Colonic mucosa (tissue), 4 donors: ENCODE measurements at regions not wholly inside any gene's neighbourhood (a gene's known extent, or its start where the extent isn't known, plus 50 kb on each side); places are given as distances from the start of the nearest gene placed in this dataset.

Source experiments
- DNase-seq: peaks from one replicate; pipeline ENCODE4 v3.0.0-alpha.2; 2020
- H3K27ac ChIP-seq: fragments of 200-600 bp; one replicate; pipeline ENCODE4 v1.8.0; 2021
- H3K27me3 ChIP-seq: fragments of 200-600 bp; one replicate; pipeline ENCODE4 v1.8.0; 2021
- H3K36me3 ChIP-seq: fragments of 200-600 bp; one replicate; pipeline ENCODE4 v1.8.0; 2021
- H3K4me1 ChIP-seq: fragments of 200-600 bp; one replicate; pipeline ENCODE4 v1.8.0; 2021; ENCODE audit warnings: mild to moderate bottlenecking
- H3K4me3 ChIP-seq: fragments of 200-600 bp; one replicate; pipeline ENCODE4 v1.8.0; 2021
- H3K9ac ChIP-seq, 2 donors: one replicate each; pipeline ENCODE4 v1.7.0; 2013; ENCODE audit warnings: control low read depth in 2 of 2, low read depth in 2 of 2, low read length in 2 of 2
- H3K9me3 ChIP-seq: fragments of 200-600 bp; one replicate; pipeline ENCODE4 v1.8.0; 2021
- intact Hi-C: fragments of 100-400 bp; cut with DNase I; formaldehyde crosslinking; loops from one replicate; pipeline ENCODE4 v1.14.1; 2022
- TF ChIP-seq, protein P1 (sequence below): fragments of 200-600 bp; IDR thresholded peaks from one replicate; pipeline ENCODE4 v1.8.0; 2022; ENCODE audit warnings: antibody characterized with exemption, mild to moderate bottlenecking
- donor health status: healthy.
- donor health status: DM: no; HTN: no; CAD: no.
- donor health status: DM: no; HTN: no; CAD: no.

DNA sequence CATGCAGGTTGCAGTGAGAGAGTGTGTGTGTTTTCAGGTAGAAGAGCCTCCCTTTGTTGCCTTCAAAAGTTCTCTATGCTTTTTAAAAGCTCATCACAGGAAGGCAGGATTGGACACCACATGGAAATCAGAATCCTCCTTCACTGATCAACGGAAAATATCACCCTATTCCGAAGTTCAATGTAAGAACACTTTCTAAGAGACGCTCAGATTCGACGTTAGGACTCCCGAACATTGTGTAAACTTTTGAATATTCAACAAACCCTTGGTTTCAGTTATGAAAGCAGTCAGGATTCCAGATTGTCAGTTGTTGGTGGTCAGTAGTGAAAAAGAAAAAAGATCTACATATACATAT, 561.4 kb upstream of the ID2 start:
- H3K36me3 ChIP-seq: no peaks in the 10 kb centered on the region
- H3K27me3 ChIP-seq: no peaks in the 10 kb centered on the region
- H3K9ac ChIP-seq: peak overlapping the region in 1 of 2 donors; percentile 78
- TF ChIP-seq, protein P1, sequence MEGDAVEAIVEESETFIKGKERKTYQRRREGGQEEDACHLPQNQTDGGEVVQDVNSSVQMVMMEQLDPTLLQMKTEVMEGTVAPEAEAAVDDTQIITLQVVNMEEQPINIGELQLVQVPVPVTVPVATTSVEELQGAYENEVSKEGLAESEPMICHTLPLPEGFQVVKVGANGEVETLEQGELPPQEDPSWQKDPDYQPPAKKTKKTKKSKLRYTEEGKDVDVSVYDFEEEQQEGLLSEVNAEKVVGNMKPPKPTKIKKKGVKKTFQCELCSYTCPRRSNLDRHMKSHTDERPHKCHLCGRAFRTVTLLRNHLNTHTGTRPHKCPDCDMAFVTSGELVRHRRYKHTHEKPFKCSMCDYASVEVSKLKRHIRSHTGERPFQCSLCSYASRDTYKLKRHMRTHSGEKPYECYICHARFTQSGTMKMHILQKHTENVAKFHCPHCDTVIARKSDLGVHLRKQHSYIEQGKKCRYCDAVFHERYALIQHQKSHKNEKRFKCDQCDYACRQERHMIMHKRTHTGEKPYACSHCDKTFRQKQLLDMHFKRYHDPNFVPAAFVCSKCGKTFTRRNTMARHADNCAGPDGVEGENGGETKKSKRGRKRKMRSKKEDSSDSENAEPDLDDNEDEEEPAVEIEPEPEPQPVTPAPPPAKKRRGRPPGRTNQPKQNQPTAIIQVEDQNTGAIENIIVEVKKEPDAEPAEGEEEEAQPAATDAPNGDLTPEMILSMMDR: no peak
- H3K4me3 ChIP-seq: no peak overlapping the region
- no peaks in the 10 kb centered on the region for H3K9me3 ChIP-seq
- intact Hi-C loops: no loop called here
- H3K27ac ChIP-seq: peak overlapping the region; percentile 84
- H3K4me1 ChIP-seq: no peaks in the 10 kb centered on the region
- no peak for DNase-seq

DNA sequence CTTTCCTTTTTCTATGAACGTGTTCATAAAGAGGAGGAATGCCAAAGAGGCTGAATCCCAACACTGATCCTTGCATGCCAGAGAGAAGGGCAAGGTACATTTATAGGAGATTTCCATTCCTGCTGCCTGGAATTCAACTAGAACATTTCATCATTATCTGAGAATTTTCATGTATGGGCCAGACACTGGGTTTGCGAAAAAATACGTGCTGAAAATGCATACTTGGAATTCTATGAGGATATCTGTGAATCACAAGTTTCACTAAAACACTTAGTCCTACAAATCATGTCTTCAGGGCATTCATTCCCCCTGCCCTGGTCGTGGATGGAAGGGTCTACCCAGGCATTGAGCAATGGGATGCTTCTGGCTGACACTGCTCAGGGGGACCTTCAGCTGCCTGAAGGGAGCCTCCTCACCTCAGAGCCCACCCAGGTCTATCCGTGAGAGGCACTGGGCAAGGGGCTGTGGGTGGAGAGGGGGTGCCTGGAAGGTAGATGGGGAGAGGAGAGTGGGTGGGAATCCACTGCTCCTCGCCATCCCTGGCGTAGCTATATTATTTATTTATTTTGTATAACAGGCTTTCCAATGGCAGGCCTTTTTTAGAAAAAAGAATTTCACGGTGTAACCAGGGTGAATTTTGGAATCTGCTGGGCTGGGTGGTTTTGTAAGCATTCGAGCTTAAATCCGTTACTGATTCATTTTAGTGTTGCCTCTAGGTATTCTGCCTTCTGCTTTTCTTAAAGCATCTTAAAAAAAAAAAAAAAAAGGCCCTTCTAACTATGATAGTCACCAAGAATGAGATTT, 560.6 kb upstream of the ID2 start:
- Histone ChIP-seq H3K4me3 (no peak overlapping the region), H3K9me3 (no peaks in the 10 kb centered on the region), H3K27ac (peak overlapping the region; percentile 84), H3K9ac (peak overlapping the region in 1 of 2 donors; percentile 30), H3K27me3 (no peaks in the 10 kb centered on the region), H3K36me3 (no peaks in the 10 kb centered on the region), H3K4me1 (no peaks in the 10 kb centered on the region)
- no peak for DNase-seq
- TF ChIP-seq, protein P1: no peak
- intact Hi-C loops: no loop called here

DNA sequence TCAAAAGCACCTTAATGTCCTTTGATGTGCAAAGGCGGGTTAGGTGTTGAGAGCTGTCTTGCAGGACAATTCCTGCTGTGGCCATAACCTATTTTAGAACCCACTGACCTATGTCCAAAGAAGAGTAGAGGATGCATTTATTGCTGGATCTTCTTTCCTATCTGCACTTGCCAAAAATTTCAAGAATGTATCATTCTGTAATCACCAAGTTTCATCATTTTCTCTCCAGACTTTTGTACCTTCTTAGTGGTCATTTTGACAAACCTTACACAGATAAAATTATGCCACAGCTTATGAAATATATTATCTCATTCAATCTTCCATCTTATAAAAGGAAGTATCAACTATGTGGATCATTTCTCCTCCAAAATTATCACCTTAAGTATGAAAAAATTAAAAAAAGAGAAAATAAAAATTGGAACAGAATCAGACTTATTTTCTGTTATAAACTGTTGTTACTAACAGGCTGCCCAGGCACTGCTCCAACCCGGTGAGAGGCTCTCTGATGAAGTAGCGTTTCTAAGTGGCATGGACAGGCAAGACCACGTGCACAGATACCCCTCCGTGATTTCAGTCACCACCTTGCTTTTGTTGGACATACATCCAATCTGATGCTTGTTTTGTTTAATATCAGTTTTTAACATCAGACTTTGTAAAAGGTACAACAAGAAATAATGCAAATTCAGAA, 559.9 kb upstream of the ID2 start:
- intact Hi-C loops: no loop called here
- Histone ChIP-seq H3K9me3 (no peaks in the 10 kb centered on the region), H3K4me1 (no peaks in the 10 kb centered on the region), H3K27ac (no peak overlapping the region), H3K9ac (no peak overlapping the region), H3K27me3 (no peaks in the 10 kb centered on the region), H3K4me3 (no peak overlapping the region), H3K36me3 (no peaks in the 10 kb centered on the region)
- DNase-seq: no peak
- TF ChIP-seq, protein P1: no peak

DNA sequence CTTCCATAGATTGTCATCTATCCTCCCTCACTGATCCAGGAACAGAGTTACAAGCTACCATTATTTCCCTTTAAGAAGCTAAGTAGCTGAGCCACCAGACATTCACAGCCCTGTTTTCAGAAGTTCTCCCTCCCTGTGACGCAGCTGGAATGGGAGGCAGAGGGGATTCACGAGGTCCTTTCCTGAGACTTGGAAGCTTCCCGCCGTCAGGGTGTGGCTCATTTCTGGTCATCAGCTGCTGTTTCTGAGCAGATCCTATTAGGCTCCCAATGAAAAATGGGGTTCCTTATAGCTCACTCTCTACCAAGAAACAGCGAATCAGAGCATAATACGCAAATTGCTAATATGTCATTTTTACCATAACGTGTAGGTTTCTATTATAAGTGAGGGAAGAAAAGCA, 559.3 kb upstream of the ID2 start:
- H3K9ac ChIP-seq: no peak overlapping the region
- no peaks in the 10 kb centered on the region for H3K36me3 ChIP-seq
- DNase-seq: no peak

DNA sequence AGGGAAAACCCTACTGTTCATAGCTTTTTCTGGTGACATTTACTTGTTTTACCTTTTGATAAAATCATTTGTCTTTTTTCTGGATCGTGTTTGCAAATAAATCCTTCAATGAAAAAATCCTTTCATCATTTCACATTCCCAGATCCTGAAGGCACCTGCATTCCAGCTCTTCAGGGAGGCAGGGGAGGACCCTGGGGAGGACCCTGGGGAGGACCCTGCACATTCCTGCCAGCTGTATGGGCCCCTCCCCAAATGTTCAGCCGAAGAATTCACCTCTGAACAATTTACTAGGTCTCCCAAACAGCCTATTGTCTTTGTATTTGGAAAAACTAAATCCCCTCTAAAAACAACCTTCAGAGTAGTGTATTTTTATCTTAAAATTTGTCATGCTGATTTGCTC, 558.4 kb upstream of the ID2 start:
- no peaks in the 10 kb centered on the region for H3K27me3 ChIP-seq
- no peaks in the 10 kb centered on the region for H3K36me3 ChIP-seq
- H3K4me1 ChIP-seq: no peaks in the 10 kb centered on the region
- H3K27ac ChIP-seq: no peak overlapping the region
- H3K9me3 ChIP-seq: no peaks in the 10 kb centered on the region
- no peak for DNase-seq
- TF ChIP-seq, protein P1: no peak
- no peak overlapping the region for H3K9ac ChIP-seq
- intact Hi-C loops: no loop called here
- no peak overlapping the region for H3K4me3 ChIP-seq

More for the DNA sequence above, 559.3 kb upstream of the ID2 start:
- Histone ChIP-seq H3K4me1 (no peaks in the 10 kb centered on the region), H3K9me3 (no peaks in the 10 kb centered on the region), H3K27me3 (no peaks in the 10 kb centered on the region), H3K4me3 (no peak overlapping the region), H3K27ac (no peak overlapping the region)
- TF ChIP-seq, protein P1: no peak
- intact Hi-C loops: no loop called here
